ENCODE measurements at regions not wholly inside any gene's neighbourhood (a gene's known extent, or its start where the extent isn't known, plus 50 kb on each side); places are given as distances from the start of the nearest gene placed in this dataset.

GRCh38 chr1:219537223-219537631, 75.7 kb downstream of the ZC3H11B start:
- ATAC-seq (ENCODE audit: low FRiP score) (no peak), DNase-seq (ENCODE audit: low spot score) (no peak)
- TF ChIP-seq CTCF (IDR thresholded peaks at IDR 0.05), result no peak

GRCh38 chr1:219536038-219536437, 76.9 kb downstream of the ZC3H11B start:
- ATAC-seq (ENCODE audit: low FRiP score), result no peak
- TF ChIP-seq CTCF (IDR thresholded peaks at IDR 0.05), result no peak
- no peak for DNase-seq (ENCODE audit: low spot score)

- no peak for DNase-seq (ENCODE audit: low spot score)
- no peak for ATAC-seq (ENCODE audit: low FRiP score)
- no peak for TF ChIP-seq CTCF (IDR thresholded peaks at IDR 0.05)
Observed at GRCh38 chr1:219534991-219535390, 77.9 kb downstream of the ZC3H11B start.

- ATAC-seq (ENCODE audit: low FRiP score), result no peak
- DNase-seq (ENCODE audit: low spot score), result no peak
- TF ChIP-seq CTCF (IDR thresholded peaks at IDR 0.05), result no peak
Observed at GRCh38 chr1:219533280-219533679, 79.6 kb downstream of the ZC3H11B start.

GRCh38 chr1:219529116-219529515, 83.8 kb downstream of the ZC3H11B start:
- no peak for TF ChIP-seq CTCF (IDR thresholded peaks at IDR 0.05)
- DNase-seq (ENCODE audit: low spot score), result no peak
- ATAC-seq (ENCODE audit: low FRiP score), result no peak

- ATAC-seq (ENCODE audit: low FRiP score), result no peak
Observed at GRCh38 chr1:219528633-219529032, 84.3 kb downstream of the ZC3H11B start.

More at GRCh38 chr1:219528633-219529032, 84.3 kb downstream of the ZC3H11B start:
- TF ChIP-seq CTCF (IDR thresholded peaks at IDR 0.05), result no peak
- no peak for DNase-seq (ENCODE audit: low spot score)

All from omental fat pad (tissue), 3 donors.